Keratinocyte (primary cell): ENCODE measurements at regions not wholly inside any gene's neighbourhood (a gene's known extent, or its start where the extent isn't known, plus 50 kb on each side); places are given as distances from the start of the nearest gene placed in this dataset.

Experiments used
- DNase-seq: peaks from one replicate; pipeline ENCODE4 v3.0.0-alpha.2; 2011; ENCODE audit warnings: low read depth, missing footprints, low spot score
- FAIRE-seq: peaks from 2 replicates; lab custom pipeline; 2011; peaks lifted over from hg19 to GRCh38; lab: Jason Lieb, UNC
- H2AFZ ChIP-seq: 2 replicates; pipeline ENCODE4 v1.6.0; 2012; ENCODE audit warnings: low read length, control low read depth, inconsistent platforms; ENCODE audit not compliant: control insufficient read depth
- H3K27ac ChIP-seq: 2 replicates; pipeline ENCODE4 v1.5.1; 2011; ENCODE audit warnings: low read length; ENCODE audit not compliant: control insufficient read depth, insufficient read depth
- H3K27me3 ChIP-seq: 3 replicates; pipeline ENCODE4 v1.6.0; 2011; ENCODE audit warnings: low read length; ENCODE audit not compliant: control insufficient read depth, insufficient read depth; ENCODE audit errors: extremely low read depth
- H3K36me3 ChIP-seq, 2 experiments: 2 replicates in 1 of 2; 3 replicates in 1 of 2; pipeline ENCODE4 v1.5.1; 2011; ENCODE audit warnings: low read length in 2 of 2, mild to moderate bottlenecking in 1 of 2; ENCODE audit not compliant: control insufficient read depth in 2 of 2, insufficient read depth in 2 of 2; ENCODE audit errors: extremely low read depth in 1 of 2
- H3K4me1 ChIP-seq: 3 replicates; pipeline ENCODE4 v1.5.1; 2011; ENCODE audit warnings: low read length; ENCODE audit not compliant: control insufficient read depth, insufficient read depth; ENCODE audit errors: extremely low read depth
- H3K4me2 ChIP-seq: 3 replicates; pipeline ENCODE4 v1.6.0; 2011; ENCODE audit warnings: low read depth, low read length; ENCODE audit not compliant: control insufficient read depth, insufficient read depth; ENCODE audit errors: extremely low read depth
- H3K4me3 ChIP-seq, 3 experiments: fragments of 200-600 bp in 1 of 3; sonication (generic) in 1 of 3; 2 replicates in 2 of 3; 3 replicates in 1 of 3; pipeline ENCODE4 v1.5.1; 2011 to 2016; ENCODE audit warnings: low read length in 3 of 3, mild to moderate bottlenecking in 3 of 3, control low read depth in 2 of 3, inconsistent platforms in 1 of 3, low read depth in 1 of 3, mixed read lengths in 1 of 3, mixed run types in 1 of 3, moderate library complexity in 1 of 3; ENCODE audit not compliant: control insufficient read depth in 2 of 3, insufficient read depth in 2 of 3; ENCODE audit errors: extremely low read depth in 1 of 3
- H3K79me2 ChIP-seq: 2 replicates; pipeline ENCODE4 v1.6.0; 2012; ENCODE audit warnings: low read length; ENCODE audit not compliant: control insufficient read depth, insufficient read depth
- H3K9ac ChIP-seq: 3 replicates; pipeline ENCODE4 v1.6.0; 2011; ENCODE audit warnings: low read length; ENCODE audit not compliant: control insufficient read depth, insufficient read depth; ENCODE audit errors: extremely low read depth
- H3K9me1 ChIP-seq: 3 replicates; pipeline ENCODE4 v1.6.0; 2011; ENCODE audit warnings: low read length; ENCODE audit not compliant: control insufficient read depth, insufficient read depth; ENCODE audit errors: extremely low read depth
- H3K9me3 ChIP-seq: 2 replicates; pipeline ENCODE4 v1.5.1; 2012; ENCODE audit warnings: low read depth, low read length; ENCODE audit not compliant: control insufficient read depth
- H4K20me1 ChIP-seq: 3 replicates; pipeline ENCODE4 v1.6.0; 2011; ENCODE audit warnings: low read length; ENCODE audit not compliant: control insufficient read depth, insufficient read depth; ENCODE audit errors: extremely low read depth
- CTCF ChIP-seq, 3 experiments: IDR thresholded peaks in 1 of 3; conservative IDR thresholded peaks in 1 of 3; optimal IDR thresholded peaks in 1 of 3; 2 replicates in 2 of 3; 3 replicates in 1 of 3; pipeline versions ENCODE3 to v1.5.1; 2011; ENCODE audit warnings: low read length in 3 of 3, mild to moderate bottlenecking in 3 of 3, moderate library complexity in 2 of 3, control low read depth in 1 of 3, inconsistent platforms in 1 of 3; ENCODE audit not compliant: insufficient read depth in 2 of 3; ENCODE audit errors: extremely low read depth in 1 of 3
- EZH2 ChIP-seq: IDR thresholded peaks from one replicate; pipeline ENCODE4 v1.6.1; 2012; ENCODE audit warnings: inconsistent platforms, mild to moderate bottlenecking, low read length, moderate library complexity
- dilution Hi-C: fragments of 300-500 bp; cut with MboI; formaldehyde crosslinking; loops from one replicate; pipeline ENCODE4 v1.7.0; 2020; ENCODE audit warnings: low sequenced_read_pairs; ENCODE audit not compliant: extremely low pct_ligation_motif_present

GRCh38 chr12:126897778-126898177 is 1369.2 kb upstream of the TMEM132C start:
- no peak overlapping the region for H3K9ac ChIP-seq
- no peak overlapping the region for H3K27ac ChIP-seq
- no peaks in the 10 kb centered on the region for H3K27me3 ChIP-seq
- H3K36me3 ChIP-seq = no peaks in the 10 kb centered on the region
- H4K20me1 ChIP-seq = no peaks in the 10 kb centered on the region
- dilution Hi-C loops = no loop called here
- TF ChIP-seq EZH2 (no peak), CTCF (optimal IDR thresholded peaks at IDR 0.05 in 1 of 3, IDR thresholded peaks at IDR 0.05 in 1 of 3, conservative IDR thresholded peaks at IDR 0.05 in 1 of 3; ENCODE audit: extremely low read depth in 1 of 3, insufficient read depth in 2 of 3, low read length in 3 of 3) (no peak)
- no peak overlapping the region for H2AFZ ChIP-seq
- FAIRE-seq (no peak), DNase-seq (no peak)
- peaks cover 5% of the 10 kb centered on the region for H3K4me1 ChIP-seq
- H3K79me2 ChIP-seq = no peaks in the 10 kb centered on the region
- no peaks in the 10 kb centered on the region for H3K9me1 ChIP-seq
- H3K4me3 ChIP-seq = no peak overlapping the region
- H3K9me3 ChIP-seq = no peaks in the 10 kb centered on the region
- H3K4me2 ChIP-seq = no peak overlapping the region

GRCh38 chr12:126898562-126898961 is 1368.4 kb upstream of the TMEM132C start:
- Histone ChIP-seq H3K9me1 (no peaks in the 10 kb centered on the region), H3K9ac (no peak overlapping the region), H3K27me3 (no peaks in the 10 kb centered on the region), H3K79me2 (no peaks in the 10 kb centered on the region), H2AFZ (no peak overlapping the region), H3K9me3 (no peaks in the 10 kb centered on the region), H3K27ac (no peak overlapping the region), H3K36me3 (no peaks in the 10 kb centered on the region), H3K4me3 (no peak overlapping the region), H3K4me2 (no peak overlapping the region), H4K20me1 (no peaks in the 10 kb centered on the region), H3K4me1 (peaks cover 5% of the 10 kb centered on the region)
- dilution Hi-C loops = no loop called here
- TF ChIP-seq CTCF (optimal IDR thresholded peaks at IDR 0.05 in 1 of 3, IDR thresholded peaks at IDR 0.05 in 1 of 3, conservative IDR thresholded peaks at IDR 0.05 in 1 of 3; ENCODE audit: extremely low read depth in 1 of 3, insufficient read depth in 2 of 3, low read length in 3 of 3) = no peak
- TF ChIP-seq EZH2 = no peak
- DNase-seq = no peak
- FAIRE-seq = no peak
